ENCODE measurements at regions not wholly inside any gene's neighbourhood (a gene's known extent, or its start where the extent isn't known, plus 50 kb on each side); places are given as distances from the start of the nearest gene placed in this dataset.

DNA sequence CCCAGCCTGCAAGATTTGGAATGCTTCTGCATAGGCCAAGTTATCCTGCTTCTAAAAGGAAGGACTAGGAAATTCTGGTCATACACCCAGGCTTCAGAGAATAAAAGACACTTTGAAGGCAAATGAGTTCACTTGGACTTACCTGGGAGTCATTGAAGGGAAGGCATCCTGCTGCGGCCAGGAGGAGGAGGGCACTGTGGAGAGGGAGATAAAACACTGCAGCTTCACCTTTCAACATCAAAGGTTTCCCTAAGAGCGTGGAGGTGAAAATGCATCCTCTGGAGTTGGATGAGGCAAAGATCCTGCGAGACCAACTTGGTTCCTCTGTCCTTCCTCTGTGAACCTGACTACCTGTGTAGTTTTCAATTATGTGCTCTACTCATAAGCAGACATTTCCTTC is 79.5 kb upstream of the RIOK3 start:
- TF ChIP-seq EZH2 (IDR thresholded peaks at IDR 0.05; ENCODE audit: insufficient read depth, poor library complexity, severe bottlenecking) (no peak), EZH2phosphoT487 (IDR thresholded peaks at IDR 0.05; ENCODE audit: insufficient read depth, low read depth) (no peak)
